ENCODE measurements at regions not wholly inside any gene's neighbourhood (a gene's known extent, or its start where the extent isn't known, plus 50 kb on each side); places are given as distances from the start of the nearest gene placed in this dataset.

DNA sequence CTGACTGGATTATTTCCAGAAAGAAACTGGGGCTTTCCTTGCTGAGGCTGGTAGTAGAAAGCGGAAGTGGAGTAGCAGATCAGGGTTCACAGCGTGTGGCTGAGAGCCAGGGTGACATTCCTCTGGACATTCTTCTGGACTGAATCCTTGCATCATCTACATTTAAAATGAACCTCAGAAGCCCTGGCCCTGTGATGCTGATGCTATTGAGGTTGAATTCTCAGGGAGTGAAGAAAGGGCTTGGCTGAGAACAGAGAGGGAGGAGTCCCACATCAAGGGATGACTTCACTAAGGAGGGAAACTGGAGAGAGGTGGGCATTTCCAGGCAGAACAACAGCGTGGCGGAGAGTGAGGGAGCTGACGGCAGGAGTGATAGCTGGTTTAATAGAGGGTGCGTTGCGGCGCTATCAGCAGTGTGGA is 102.3 kb upstream of the LMO4 start:
- peak; percentile 47 for DNase-seq
- H4K20me1 ChIP-seq (ENCODE audit: control insufficient read depth, insufficient read depth, insufficient read length) = no peaks in the 10 kb centered on the region
- H2BK120ac ChIP-seq (ENCODE audit: low read depth, low read length, poor library complexity, severe bottlenecking) = no peak overlapping the region
- no peak overlapping the region for H4K8ac ChIP-seq (replicated peaks; ENCODE audit: insufficient read length, low read depth, low read length)
- H2BK15ac ChIP-seq (ENCODE audit: low read depth, low read length) = no peak overlapping the region
- H3K23me2 ChIP-seq (ENCODE audit: insufficient read length, low read depth, low read length, poor library complexity, severe bottlenecking) = no peaks in the 10 kb centered on the region
- H3K23ac ChIP-seq (ENCODE audit: insufficient read length, low read depth, low read length) = no peak overlapping the region
- peaks cover 3% of the 10 kb centered on the region; the same call in 1 of the 2 replicates for H3K4me1 ChIP-seq (ENCODE audit: insufficient read depth, low read length)
- no CpG with 5 or more reads among the region's 8 CpGs for WGBS (ENCODE audit: extremely low coverage, insufficient read length, low lambda C conversion rate)
- H2AFZ ChIP-seq (ENCODE audit: low read length) = no peak overlapping the region
- no peak overlapping the region for H3K4me2 ChIP-seq (ENCODE audit: insufficient read depth, insufficient read length, low read length)
- Mint-ChIP-seq H3K27me3 (ENCODE audit: low read depth) (no peaks in the 10 kb centered on the region), H3K4me3 (no peak overlapping the region), H3K9me3 (peaks cover 0 to 2% of the 10 kb centered on the region in 2 experiments; a peak in 2 of 5 replicates), H3K27ac (peak overlapping the region; percentile 27 to 87 (median 61); a peak in 5 of 7 replicates), H3K4me1 (peaks cover 11 to 14% of the 10 kb centered on the region in 2 experiments), H3K36me3 (ENCODE audit: insufficient read depth in 1 of 3, low read depth in 3 of 3) (0 out of 7 replicates have a peak, but pooled peaks cover 0 to 5% (median 0%) of the 10 kb centered on the region in 3 experiments)
- no peak overlapping the region for H3K56ac ChIP-seq (ENCODE audit: insufficient read length, low read depth, low read length)
- no peak overlapping the region for H2BK12ac ChIP-seq (ENCODE audit: insufficient read length, low read depth, low read length)
- no peak overlapping the region for H3K27ac ChIP-seq (ENCODE audit: insufficient read length, low read depth, low read length)
- no peak overlapping the region for H3K4ac ChIP-seq (ENCODE audit: low read depth, low read length)
- H2BK20ac ChIP-seq (ENCODE audit: low read depth, low read length, poor library complexity, severe bottlenecking) = no peak overlapping the region
- no peaks in the 10 kb centered on the region for H3K27me3 ChIP-seq (ENCODE audit: insufficient read depth, low read length)
- H4K5ac ChIP-seq (ENCODE audit: insufficient read length, low read depth, low read length) = no peak overlapping the region
- H2AK5ac ChIP-seq (ENCODE audit: insufficient read length, low read length) = no peak overlapping the region
- no peak for TF ChIP-seq CTCF (conservative IDR thresholded peaks at IDR 0.05)
- H3K18ac ChIP-seq (ENCODE audit: insufficient read length, low read depth, low read length) = peak overlapping the region; percentile 53
- H4K91ac ChIP-seq (ENCODE audit: insufficient read length, low read depth, low read length) = no peak overlapping the region
- H3K79me1 ChIP-seq (ENCODE audit: insufficient read depth, low read depth, low read length, poor library complexity, severe bottlenecking) = no peaks in the 10 kb centered on the region
- H3K9me3 ChIP-seq (ENCODE audit: control insufficient read depth, low read depth, low read length) = no peaks in the 10 kb centered on the region
- no peaks in the 10 kb centered on the region for H3K79me2 ChIP-seq (ENCODE audit: insufficient read depth, low read length)
- H2BK5ac ChIP-seq (ENCODE audit: insufficient read length, low read length) = no peak overlapping the region
- H3K14ac ChIP-seq (ENCODE audit: insufficient read depth, low read length) = peak overlapping the region; percentile 44; the same call in 1 of the 2 replicates
- no peak overlapping the region for H3T11ph ChIP-seq (ENCODE audit: low read length)
- H3K9ac ChIP-seq (ENCODE audit: extremely low read depth, insufficient read length, low read length) = no peak overlapping the region
